ENCODE measurements at regions not wholly inside any gene's neighbourhood (a gene's known extent, or its start where the extent isn't known, plus 50 kb on each side); places are given as distances from the start of the nearest gene placed in this dataset.

DNA sequence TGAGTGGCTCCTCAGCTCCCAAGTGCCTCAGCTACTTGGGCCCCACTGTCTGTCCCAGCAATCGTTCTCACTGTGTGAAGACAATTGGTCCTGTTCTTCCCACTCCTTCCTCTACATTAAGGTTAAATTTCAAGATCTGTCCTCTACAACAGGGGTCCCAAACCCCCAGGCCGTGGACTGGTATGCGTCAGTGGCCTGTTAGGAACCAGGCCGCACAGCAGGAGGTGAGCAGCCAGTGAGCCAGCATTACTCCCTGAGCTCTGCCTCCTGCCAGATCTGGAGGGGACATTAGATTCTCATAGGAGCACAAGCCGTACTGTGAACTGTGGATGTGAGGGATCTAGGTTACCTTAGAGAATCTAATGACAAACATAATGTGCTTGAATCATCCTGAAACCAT is 376.9 kb upstream of the FZD8 start:
- Mint-ChIP-seq H3K36me3 (no peaks in the 10 kb centered on the region), H3K4me3 (no peak overlapping the region), H3K27ac (no peak overlapping the region), H3K27me3 (ENCODE audit: low read depth in 3 of 3) (peaks cover 0 to 2% (median 0%) of the 10 kb centered on the region in 3 donors), H3K4me1 (no peaks in the 10 kb centered on the region), H3K9me3 (peaks cover 0 to 19% (median 7%) of the 10 kb centered on the region in 7 donors)
- Histone ChIP-seq H2AFZ (ENCODE audit: insufficient read depth, low read depth, low read length, poor library complexity, severe bottlenecking) (no peak overlapping the region), H3K4me1 (ENCODE audit: control insufficient read depth in 1 of 2, insufficient read depth in 2 of 2, low read length in 2 of 2) (no peaks in the 10 kb centered on the region), H4K20me1 (ENCODE audit: insufficient read depth, low read length) (no peaks in the 10 kb centered on the region), H3K9ac (ENCODE audit: insufficient read depth, low read length, poor library complexity, severe bottlenecking) (no peak overlapping the region), H3K4me2 (replicated peaks; ENCODE audit: extremely low read depth, low read length, poor library complexity, severe bottlenecking) (no peak overlapping the region), H3K27me3 (ENCODE audit: control insufficient read depth in 2 of 2, insufficient read depth in 2 of 2, low read length in 2 of 2) (no peaks in the 10 kb centered on the region), H3K79me2 (ENCODE audit: insufficient read depth, low read length) (no peaks in the 10 kb centered on the region), H3K36me3 (replicated peaks in 1 of 2; ENCODE audit: control insufficient read depth in 1 of 2, insufficient read depth in 2 of 2, low read length in 2 of 2) (no peaks in the 10 kb centered on the region), H3K27ac (ENCODE audit: low read depth in 1 of 2, low read length in 2 of 2) (no peak overlapping the region), H3K9me3 (replicated peaks in 1 of 2; ENCODE audit: control insufficient read depth in 1 of 2, insufficient read depth in 1 of 2, low read length in 2 of 2) (peaks cover 6 to 13% of the 10 kb centered on the region in 2 donors), H3K4me3 (replicated peaks in 1 of 3; ENCODE audit: low read depth in 2 of 3, low read length in 3 of 3) (no peak overlapping the region)
- no peak for DNase-seq
- WGBS (ENCODE audit: insufficient coverage), result 95% methylated on average over 3 of the region's 5 CpGs
- TF ChIP-seq, protein P1, sequence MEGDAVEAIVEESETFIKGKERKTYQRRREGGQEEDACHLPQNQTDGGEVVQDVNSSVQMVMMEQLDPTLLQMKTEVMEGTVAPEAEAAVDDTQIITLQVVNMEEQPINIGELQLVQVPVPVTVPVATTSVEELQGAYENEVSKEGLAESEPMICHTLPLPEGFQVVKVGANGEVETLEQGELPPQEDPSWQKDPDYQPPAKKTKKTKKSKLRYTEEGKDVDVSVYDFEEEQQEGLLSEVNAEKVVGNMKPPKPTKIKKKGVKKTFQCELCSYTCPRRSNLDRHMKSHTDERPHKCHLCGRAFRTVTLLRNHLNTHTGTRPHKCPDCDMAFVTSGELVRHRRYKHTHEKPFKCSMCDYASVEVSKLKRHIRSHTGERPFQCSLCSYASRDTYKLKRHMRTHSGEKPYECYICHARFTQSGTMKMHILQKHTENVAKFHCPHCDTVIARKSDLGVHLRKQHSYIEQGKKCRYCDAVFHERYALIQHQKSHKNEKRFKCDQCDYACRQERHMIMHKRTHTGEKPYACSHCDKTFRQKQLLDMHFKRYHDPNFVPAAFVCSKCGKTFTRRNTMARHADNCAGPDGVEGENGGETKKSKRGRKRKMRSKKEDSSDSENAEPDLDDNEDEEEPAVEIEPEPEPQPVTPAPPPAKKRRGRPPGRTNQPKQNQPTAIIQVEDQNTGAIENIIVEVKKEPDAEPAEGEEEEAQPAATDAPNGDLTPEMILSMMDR (IDR thresholded peaks at IDR 0.05), result no peak
- intact Hi-C loops (cut with micrococcal nuclease), result no loop called here

DNA sequence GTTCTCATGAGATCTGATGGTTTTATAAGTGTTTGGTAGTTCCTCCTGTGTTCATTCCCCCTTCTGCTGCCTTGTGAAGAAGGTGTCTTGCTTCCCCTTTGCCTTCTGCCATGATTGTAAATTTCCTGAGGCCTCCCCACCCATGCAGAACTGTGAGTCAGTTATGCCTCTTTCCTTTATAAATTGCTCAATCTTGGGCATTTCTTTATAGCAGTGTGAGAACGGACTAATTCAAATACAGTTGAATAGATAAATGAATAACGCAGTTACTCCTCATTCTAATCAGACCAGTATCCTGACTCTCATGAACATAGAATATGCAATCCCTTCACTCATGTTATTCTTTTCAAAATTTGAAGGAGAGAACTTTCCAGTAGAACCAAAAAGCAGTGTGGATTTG is 375.0 kb upstream of the FZD8 start:
- no peak overlapping the region for H3K4me3 ChIP-seq (replicated peaks in 1 of 3; ENCODE audit: low read depth in 2 of 3, low read length in 3 of 3)
- no peaks in the 10 kb centered on the region for H3K27me3 ChIP-seq (ENCODE audit: control insufficient read depth in 2 of 2, insufficient read depth in 2 of 2, low read length in 2 of 2)
- no peaks in the 10 kb centered on the region for H3K4me1 ChIP-seq (ENCODE audit: control insufficient read depth in 1 of 2, insufficient read depth in 2 of 2, low read length in 2 of 2)
- DNase-seq, result no peak
- H3K9ac ChIP-seq (ENCODE audit: insufficient read depth, low read length, poor library complexity, severe bottlenecking), result no peak overlapping the region
- Mint-ChIP-seq H3K4me1 (no peaks in the 10 kb centered on the region), H3K27me3 (ENCODE audit: low read depth in 3 of 3) (peaks cover 0 to 2% (median 0%) of the 10 kb centered on the region in 3 donors), H3K36me3 (no peaks in the 10 kb centered on the region), H3K9me3 (peaks cover 0 to 20% (median 6%) of the 10 kb centered on the region in 7 donors), H3K4me3 (no peak overlapping the region), H3K27ac (no peak overlapping the region)
- H3K36me3 ChIP-seq (replicated peaks in 1 of 2; ENCODE audit: control insufficient read depth in 1 of 2, insufficient read depth in 2 of 2, low read length in 2 of 2), result no peaks in the 10 kb centered on the region
- H3K9me3 ChIP-seq (replicated peaks in 1 of 2; ENCODE audit: control insufficient read depth in 1 of 2, insufficient read depth in 1 of 2, low read length in 2 of 2), result peaks cover 6 to 13% of the 10 kb centered on the region in 2 donors
- no peaks in the 10 kb centered on the region for H3K79me2 ChIP-seq (ENCODE audit: insufficient read depth, low read length)
- no peak overlapping the region for H3K27ac ChIP-seq (ENCODE audit: low read depth in 1 of 2, low read length in 2 of 2)
- TF ChIP-seq, protein P1 (IDR thresholded peaks at IDR 0.05), result no peak
- H2AFZ ChIP-seq (ENCODE audit: insufficient read depth, low read depth, low read length, poor library complexity, severe bottlenecking), result no peak overlapping the region
- no peaks in the 10 kb centered on the region for H4K20me1 ChIP-seq (ENCODE audit: insufficient read depth, low read length)
- WGBS (ENCODE audit: insufficient coverage), result no CpG with 5 or more reads among the region's 2 CpGs
- no peak overlapping the region for H3K4me2 ChIP-seq (replicated peaks; ENCODE audit: extremely low read depth, low read length, poor library complexity, severe bottlenecking)
- intact Hi-C loops (cut with micrococcal nuclease), result no loop called here
